ENCODE measurements at regions not wholly inside any gene's neighbourhood (a gene's known extent, or its start where the extent isn't known, plus 50 kb on each side); places are given as distances from the start of the nearest gene placed in this dataset.

- H3K4me3 ChIP-seq (ENCODE audit: low read depth, low read length): no peak overlapping the region
- peak; percentile 59 for DNase-seq (ENCODE audit: low read depth)
- TF ChIP-seq CTCF (IDR thresholded peaks at IDR 0.05; ENCODE audit: insufficient read depth, low read length): no peak
Measured at GRCh38 chr3:69568458-69568857, 170.8 kb upstream of the MITF start.

GRCh38 chr3:69567710-69568052 is 171.6 kb upstream of the MITF start:
- no peak overlapping the region for H3K4me3 ChIP-seq (ENCODE audit: low read depth, low read length)
- no peak for DNase-seq (ENCODE audit: low read depth)
- no peak for TF ChIP-seq CTCF (IDR thresholded peaks at IDR 0.05; ENCODE audit: insufficient read depth, low read length)

GRCh38 chr3:69567023-69567709 is 172.1 kb upstream of the MITF start:
- DNase-seq (ENCODE audit: low read depth): no peak
- H3K4me3 ChIP-seq (ENCODE audit: low read depth, low read length): no peak overlapping the region
- no peak for TF ChIP-seq CTCF (IDR thresholded peaks at IDR 0.05; ENCODE audit: insufficient read depth, low read length)

GRCh38 chr3:69566275-69566674 is 173.0 kb upstream of the MITF start:
- DNase-seq (ENCODE audit: low read depth): no peak
- TF ChIP-seq CTCF (IDR thresholded peaks at IDR 0.05; ENCODE audit: insufficient read depth, low read length): no peak
- no peak overlapping the region for H3K4me3 ChIP-seq (ENCODE audit: low read depth, low read length)

GRCh38 chr3:69565316-69565715 is 173.9 kb upstream of the MITF start:
- no peak for DNase-seq (ENCODE audit: low read depth)
- no peak overlapping the region for H3K4me3 ChIP-seq (ENCODE audit: low read depth, low read length)
- TF ChIP-seq CTCF (IDR thresholded peaks at IDR 0.05; ENCODE audit: insufficient read depth, low read length): no peak

GRCh38 chr3:69563981-69564380 is 175.3 kb upstream of the MITF start:
- TF ChIP-seq CTCF (IDR thresholded peaks at IDR 0.05; ENCODE audit: insufficient read depth, low read length): no peak
- DNase-seq (ENCODE audit: low read depth): no peak
- H3K4me3 ChIP-seq (ENCODE audit: low read depth, low read length): no peak overlapping the region

GRCh38 chr3:69563151-69563550 is 176.1 kb upstream of the MITF start:
- H3K4me3 ChIP-seq (ENCODE audit: low read depth, low read length): no peak overlapping the region
- no peak for DNase-seq (ENCODE audit: low read depth)
- no peak for TF ChIP-seq CTCF (IDR thresholded peaks at IDR 0.05; ENCODE audit: insufficient read depth, low read length)

Data from fibroblast of the aortic adventitia (primary cell).